A673 (cell line): ENCODE measurements at regions not wholly inside any gene's neighbourhood (a gene's known extent, or its start where the extent isn't known, plus 50 kb on each side); places are given as distances from the start of the nearest gene placed in this dataset.
A peak's percentile ranks its signal among the peaks of the same experiment; 100 is the strongest.

Source experiments
- EZH2 ChIP-seq: fragments of 200-600 bp; sonication (generic); IDR thresholded peaks from 2 replicates; pipeline ENCODE4 v1.6.1; 2017; ENCODE audit warnings: borderline replicate concordance, low read depth, mild to moderate bottlenecking, mixed read lengths, antibody characterized with exemption, low read length; ENCODE audit not compliant: poor library complexity, severe bottlenecking
- TF ChIP-seq, protein P1 (sequence below): fragments of 300-800, 200-600 bp; sonication (generic); conservative IDR thresholded peaks from 2 replicates; pipeline ENCODE4 v1.5.1; 2017; ENCODE audit warnings: low read depth, mild to moderate bottlenecking, antibody characterized with exemption, low read length, moderate library complexity, mixed read lengths

DNA sequence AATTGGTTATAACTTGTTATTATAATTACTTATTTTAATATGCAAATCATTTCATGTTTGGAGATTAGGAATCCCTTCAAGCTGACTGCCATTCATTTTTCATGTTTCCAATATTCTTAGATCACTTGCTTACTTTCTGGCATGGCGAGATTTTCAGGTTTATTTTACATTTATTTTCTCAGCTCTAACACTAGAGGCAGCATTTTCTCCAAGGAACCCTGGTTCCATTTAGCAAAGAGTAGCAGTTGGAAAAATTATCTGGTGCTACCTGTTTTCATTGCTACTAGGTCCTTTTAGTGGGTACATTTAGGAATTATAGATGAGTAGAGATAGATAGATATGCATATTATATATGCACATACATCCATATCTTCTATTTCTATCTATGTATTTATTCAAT is 90.9 kb upstream of the TRPC4 start:
- TF ChIP-seq, protein P1, sequence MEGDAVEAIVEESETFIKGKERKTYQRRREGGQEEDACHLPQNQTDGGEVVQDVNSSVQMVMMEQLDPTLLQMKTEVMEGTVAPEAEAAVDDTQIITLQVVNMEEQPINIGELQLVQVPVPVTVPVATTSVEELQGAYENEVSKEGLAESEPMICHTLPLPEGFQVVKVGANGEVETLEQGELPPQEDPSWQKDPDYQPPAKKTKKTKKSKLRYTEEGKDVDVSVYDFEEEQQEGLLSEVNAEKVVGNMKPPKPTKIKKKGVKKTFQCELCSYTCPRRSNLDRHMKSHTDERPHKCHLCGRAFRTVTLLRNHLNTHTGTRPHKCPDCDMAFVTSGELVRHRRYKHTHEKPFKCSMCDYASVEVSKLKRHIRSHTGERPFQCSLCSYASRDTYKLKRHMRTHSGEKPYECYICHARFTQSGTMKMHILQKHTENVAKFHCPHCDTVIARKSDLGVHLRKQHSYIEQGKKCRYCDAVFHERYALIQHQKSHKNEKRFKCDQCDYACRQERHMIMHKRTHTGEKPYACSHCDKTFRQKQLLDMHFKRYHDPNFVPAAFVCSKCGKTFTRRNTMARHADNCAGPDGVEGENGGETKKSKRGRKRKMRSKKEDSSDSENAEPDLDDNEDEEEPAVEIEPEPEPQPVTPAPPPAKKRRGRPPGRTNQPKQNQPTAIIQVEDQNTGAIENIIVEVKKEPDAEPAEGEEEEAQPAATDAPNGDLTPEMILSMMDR = peak; percentile 56
- TF ChIP-seq EZH2 = no peak
